SK-N-SH treated with all-trans-retinoic acid at 6 μM for 48 hours (cell line): ENCODE measurements at regions not wholly inside any gene's neighbourhood (a gene's known extent, or its start where the extent isn't known, plus 50 kb on each side); places are given as distances from the start of the nearest gene placed in this dataset.

Source experiments
- ATAC-seq: fragments of 200-7000 bp; cut with Tn5 transposase; 3 replicates; pipeline ENCODE4 v1.9.1; 2020; ENCODE audit warnings: mild to moderate bottlenecking, moderate library complexity
- BACH2 ChIP-seq: fragments of 250-450 bp; sonication (Bioruptor Pico); IDR thresholded peaks from 2 replicates; pipeline ENCODE4 v1.9.0; 2021; ENCODE audit warnings: mild to moderate bottlenecking, borderline replicate concordance
- CSDC2 ChIP-seq: fragments of 250-450 bp; sonication (Bioruptor Pico); IDR thresholded peaks from 2 replicates; pipeline ENCODE4 v1.5.0; 2020; ENCODE audit warnings: mild to moderate bottlenecking, moderate library complexity
- ESRRG ChIP-seq: fragments of 250-450 bp; sonication (Bioruptor Pico); IDR thresholded peaks from 2 replicates; pipeline ENCODE4 v1.6.1; 2021; ENCODE audit warnings: mild to moderate bottlenecking
- GLIS3 ChIP-seq: fragments of 250-450 bp; sonication (Bioruptor Pico); IDR thresholded peaks from 2 replicates; pipeline ENCODE4 v1.5.0; 2020; ENCODE audit warnings: mild to moderate bottlenecking, moderate library complexity
- ISL1 ChIP-seq: fragments of 250-450 bp; sonication (Bioruptor Pico); IDR thresholded peaks from 2 replicates; pipeline ENCODE4 v2.1.2; 2022; ENCODE audit warnings: mild to moderate bottlenecking, moderate library complexity
- OSR1 ChIP-seq: fragments of 250-450 bp; sonication (Bioruptor Pico); IDR thresholded peaks from 2 replicates; pipeline ENCODE4 v1.8.0; 2022; ENCODE audit warnings: moderate library complexity, mild to moderate bottlenecking, inconsistent platforms
- PATZ1 ChIP-seq: fragments of 250-450 bp; sonication (Bioruptor Pico); IDR thresholded peaks from 2 replicates; pipeline ENCODE4 v1.8.0; 2020; ENCODE audit warnings: mild to moderate bottlenecking, moderate library complexity, borderline replicate concordance
- PPARA ChIP-seq: fragments of 250-450 bp; sonication (Bioruptor Pico); IDR thresholded peaks from 2 replicates; pipeline ENCODE4 v1.5.0; 2020; ENCODE audit warnings: mild to moderate bottlenecking, borderline replicate concordance
- RARB ChIP-seq: fragments of 250-450 bp; sonication (Bioruptor Pico); IDR thresholded peaks from 2 replicates; pipeline ENCODE4 v1.8.0; 2021; ENCODE audit warnings: mild to moderate bottlenecking, moderate library complexity
- TCF4 ChIP-seq: fragments of 250-450 bp; sonication (Bioruptor Pico); IDR thresholded peaks from 2 replicates; pipeline ENCODE4 v1.8.0; 2021; ENCODE audit warnings: mild to moderate bottlenecking, moderate library complexity, borderline replicate concordance
- TOX ChIP-seq: fragments of 250-450 bp; sonication (Bioruptor Pico); IDR thresholded peaks from 2 replicates; pipeline ENCODE4 v1.8.0; 2021; ENCODE audit warnings: mild to moderate bottlenecking, moderate library complexity, borderline replicate concordance
- ZC3H10 ChIP-seq: fragments of 250-450 bp; sonication (Bioruptor Pico); IDR thresholded peaks from 2 replicates; pipeline ENCODE4 v1.5.1; 2021; ENCODE audit warnings: mild to moderate bottlenecking, moderate library complexity
- ZFP3 ChIP-seq: fragments of 250-450 bp; sonication (Bioruptor Pico); IDR thresholded peaks from 2 replicates; pipeline ENCODE4 v1.5.0; 2020; ENCODE audit warnings: mild to moderate bottlenecking, moderate library complexity
- ZNF8 ChIP-seq: fragments of 450-650 bp; formaldehyde crosslinking; IDR thresholded peaks from 2 replicates; pipeline ENCODE4 v1.5.0; 2020; ENCODE audit warnings: mild to moderate bottlenecking, moderate library complexity
- TF ChIP-seq, protein P1 (sequence below): fragments of 250-450 bp; sonication (Bioruptor Pico); IDR thresholded peaks from 2 replicates; pipeline ENCODE4 v1.5.0; 2020; ENCODE audit warnings: mild to moderate bottlenecking, moderate library complexity
- TF ChIP-seq, protein P2 (sequence below): fragments of 250-450 bp; sonication (Bioruptor Pico); IDR thresholded peaks from 2 replicates; pipeline ENCODE4 v1.8.0; 2021; ENCODE audit warnings: low read depth, mild to moderate bottlenecking, moderate library complexity, borderline replicate concordance

DNA sequence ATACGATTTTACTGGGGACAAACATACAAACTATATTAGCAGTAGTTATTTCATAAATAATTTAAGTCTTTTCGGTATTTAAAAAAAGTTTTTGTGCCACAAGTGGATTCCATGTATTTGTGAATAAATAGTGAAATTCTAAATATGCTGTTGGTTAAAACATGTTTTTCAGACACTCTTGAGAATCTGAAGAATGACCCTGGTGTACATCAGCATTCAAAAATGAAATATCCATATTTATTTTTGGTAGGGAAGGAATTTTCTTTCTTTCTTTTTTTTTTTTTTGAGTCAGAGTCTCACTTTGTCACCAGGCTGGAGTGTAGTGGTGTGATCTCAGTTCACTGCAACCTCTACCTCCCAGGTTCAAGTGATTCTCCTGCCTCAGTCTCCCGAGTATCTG, 136.1 kb upstream of the CDK6 start:
- TF ChIP-seq, protein P1, sequence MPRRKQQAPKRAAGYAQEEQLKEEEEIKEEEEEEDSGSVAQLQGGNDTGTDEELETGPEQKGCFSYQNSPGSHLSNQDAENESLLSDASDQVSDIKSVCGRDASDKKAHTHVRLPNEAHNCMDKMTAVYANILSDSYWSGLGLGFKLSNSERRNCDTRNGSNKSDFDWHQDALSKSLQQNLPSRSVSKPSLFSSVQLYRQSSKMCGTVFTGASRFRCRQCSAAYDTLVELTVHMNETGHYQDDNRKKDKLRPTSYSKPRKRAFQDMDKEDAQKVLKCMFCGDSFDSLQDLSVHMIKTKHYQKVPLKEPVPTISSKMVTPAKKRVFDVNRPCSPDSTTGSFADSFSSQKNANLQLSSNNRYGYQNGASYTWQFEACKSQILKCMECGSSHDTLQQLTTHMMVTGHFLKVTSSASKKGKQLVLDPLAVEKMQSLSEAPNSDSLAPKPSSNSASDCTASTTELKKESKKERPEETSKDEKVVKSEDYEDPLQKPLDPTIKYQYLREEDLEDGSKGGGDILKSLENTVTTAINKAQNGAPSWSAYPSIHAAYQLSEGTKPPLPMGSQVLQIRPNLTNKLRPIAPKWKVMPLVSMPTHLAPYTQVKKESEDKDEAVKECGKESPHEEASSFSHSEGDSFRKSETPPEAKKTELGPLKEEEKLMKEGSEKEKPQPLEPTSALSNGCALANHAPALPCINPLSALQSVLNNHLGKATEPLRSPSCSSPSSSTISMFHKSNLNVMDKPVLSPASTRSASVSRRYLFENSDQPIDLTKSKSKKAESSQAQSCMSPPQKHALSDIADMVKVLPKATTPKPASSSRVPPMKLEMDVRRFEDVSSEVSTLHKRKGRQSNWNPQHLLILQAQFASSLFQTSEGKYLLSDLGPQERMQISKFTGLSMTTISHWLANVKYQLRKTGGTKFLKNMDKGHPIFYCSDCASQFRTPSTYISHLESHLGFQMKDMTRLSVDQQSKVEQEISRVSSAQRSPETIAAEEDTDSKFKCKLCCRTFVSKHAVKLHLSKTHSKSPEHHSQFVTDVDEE (CRISPR knock-in tag), result no peak
- TF ChIP-seq, protein P2, sequence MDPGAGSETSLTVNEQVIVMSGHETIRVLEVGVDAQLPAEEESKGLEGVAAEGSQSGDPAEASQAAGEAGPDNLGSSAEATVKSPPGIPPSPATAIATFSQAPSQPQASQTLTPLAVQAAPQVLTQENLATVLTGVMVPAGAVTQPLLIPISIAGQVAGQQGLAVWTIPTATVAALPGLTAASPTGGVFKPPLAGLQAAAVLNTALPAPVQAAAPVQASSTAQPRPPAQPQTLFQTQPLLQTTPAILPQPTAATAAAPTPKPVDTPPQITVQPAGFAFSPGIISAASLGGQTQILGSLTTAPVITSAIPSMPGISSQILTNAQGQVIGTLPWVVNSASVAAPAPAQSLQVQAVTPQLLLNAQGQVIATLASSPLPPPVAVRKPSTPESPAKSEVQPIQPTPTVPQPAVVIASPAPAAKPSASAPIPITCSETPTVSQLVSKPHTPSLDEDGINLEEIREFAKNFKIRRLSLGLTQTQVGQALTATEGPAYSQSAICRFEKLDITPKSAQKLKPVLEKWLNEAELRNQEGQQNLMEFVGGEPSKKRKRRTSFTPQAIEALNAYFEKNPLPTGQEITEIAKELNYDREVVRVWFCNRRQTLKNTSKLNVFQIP, result no peak
- TF ChIP-seq ZC3H10 (no peak), ZNF8 (CRISPR knock-in tag) (no peak), PPARA (CRISPR knock-in tag) (no peak), RARB (no peak), ZFP3 (CRISPR knock-in tag) (no peak), ESRRG (CRISPR knock-in tag) (no peak), GLIS3 (no peak), TCF4 (CRISPR knock-in tag) (no peak), TOX (no peak), PATZ1 (CRISPR knock-in tag) (no peak), OSR1 (CRISPR knock-in tag) (no peak), ISL1 (no peak), BACH2 (CRISPR knock-in tag) (no peak)
- no peak for ATAC-seq

DNA sequence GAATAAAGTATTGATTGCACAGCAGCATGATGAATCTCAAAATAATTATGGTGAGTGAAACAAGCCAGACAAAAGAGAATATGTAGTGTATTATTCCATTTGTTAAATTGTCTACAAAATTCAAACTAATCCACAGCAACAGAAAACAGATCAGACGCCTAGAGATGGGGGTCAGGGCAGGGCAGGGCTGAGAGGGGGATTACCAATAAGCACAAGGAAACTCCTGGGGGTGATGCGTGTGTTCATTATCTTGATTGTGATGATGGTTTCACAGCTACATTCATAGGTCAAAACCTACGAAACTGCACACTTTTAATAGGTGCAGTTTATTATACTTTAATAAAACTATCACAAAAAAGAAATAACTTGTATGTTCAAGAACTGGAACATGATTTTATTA, 132.7 kb upstream of the CDK6 start:
- no peak for ATAC-seq
- no peak for TF ChIP-seq GLIS3
- TF ChIP-seq CSDC2 (CRISPR knock-in tag), result no peak
- TF ChIP-seq, protein P2, result no peak
- TF ChIP-seq, protein P1 (CRISPR knock-in tag), result no peak
- TF ChIP-seq PPARA (CRISPR knock-in tag), result no peak
- TF ChIP-seq TCF4 (CRISPR knock-in tag), result no peak

- no peak for ATAC-seq
- TF ChIP-seq PATZ1 (CRISPR knock-in tag) (no peak), RARB (no peak)
- TF ChIP-seq, protein P1 (CRISPR knock-in tag), result no peak
Measured at GRCh38 chr7:92968502-92968901, 132.1 kb upstream of the CDK6 start.
